Type B pancreatic cell (in vitro differentiated cells): ENCODE measurements at regions not wholly inside any gene's neighbourhood (a gene's known extent, or its start where the extent isn't known, plus 50 kb on each side); places are given as distances from the start of the nearest gene placed in this dataset.

Source experiments
- DNase-seq: peaks from one replicate; pipeline ENCODE4 v3.0.0; 2021; ENCODE audit warnings: mixed read lengths; ENCODE audit not compliant: unreplicated experiment; ENCODE audit errors: extremely low spot score
- H3K27ac Mint-ChIP-seq: 2 replicates; pipeline ENCODE4 v1.8.0; 2021; ENCODE audit warnings: mild to moderate bottlenecking, mixed read lengths
- H3K27me3 Mint-ChIP-seq: 2 replicates; pipeline ENCODE4 v1.8.0; 2021; ENCODE audit warnings: mixed read lengths
- H3K36me3 Mint-ChIP-seq: 2 replicates; pipeline ENCODE4 v1.8.0; 2021; ENCODE audit warnings: mixed read lengths
- H3K4me1 Mint-ChIP-seq: one replicate; pipeline ENCODE4 v1.8.0; 2021; ENCODE audit warnings: mixed read lengths; ENCODE audit not compliant: unreplicated experiment
- H3K4me3 Mint-ChIP-seq: 2 replicates; pipeline ENCODE4 v1.8.0; 2021; ENCODE audit warnings: mild to moderate bottlenecking, mixed read lengths
- H3K9me3 Mint-ChIP-seq: 2 replicates; pipeline ENCODE4 v1.8.0; 2021; ENCODE audit warnings: mixed read lengths
- CTCF ChIP-seq: fragments of 200-600 bp; sonication (generic); conservative IDR thresholded peaks from 2 replicates; pipeline ENCODE4 v1.5.0; 2021; ENCODE audit warnings: antibody characterized with exemption, mild to moderate bottlenecking

GRCh38 chr5:163809473-163809872 is 304.1 kb downstream of the MAT2B start:
- H3K36me3 Mint-ChIP-seq, result no peaks in the 10 kb centered on the region
- H3K4me3 Mint-ChIP-seq, result no peak overlapping the region
- no peak for DNase-seq
- no peaks in the 10 kb centered on the region for H3K4me1 Mint-ChIP-seq
- no peaks in the 10 kb centered on the region for H3K9me3 Mint-ChIP-seq
- TF ChIP-seq CTCF, result no peak
- no peak overlapping the region for H3K27ac Mint-ChIP-seq
- H3K27me3 Mint-ChIP-seq, result no peaks in the 10 kb centered on the region

- Mint-ChIP-seq H3K27me3 (no peaks in the 10 kb centered on the region), H3K4me1 (no peaks in the 10 kb centered on the region), H3K36me3 (no peaks in the 10 kb centered on the region), H3K27ac (no peak overlapping the region), H3K4me3 (no peak overlapping the region), H3K9me3 (no peaks in the 10 kb centered on the region)
- no peak for TF ChIP-seq CTCF
- no peak for DNase-seq
Observed at GRCh38 chr5:163813900-163814299, 308.5 kb downstream of the MAT2B start.

GRCh38 chr5:163815240-163815791 is 309.9 kb downstream of the MAT2B start:
- DNase-seq, result no peak
- Mint-ChIP-seq H3K27me3 (no peaks in the 10 kb centered on the region), H3K9me3 (no peaks in the 10 kb centered on the region), H3K27ac (no peak overlapping the region), H3K36me3 (no peaks in the 10 kb centered on the region), H3K4me1 (no peaks in the 10 kb centered on the region), H3K4me3 (no peak overlapping the region)
- no peak for TF ChIP-seq CTCF

- Mint-ChIP-seq H3K4me1 (no peaks in the 10 kb centered on the region), H3K27me3 (no peaks in the 10 kb centered on the region), H3K9me3 (no peaks in the 10 kb centered on the region), H3K4me3 (no peak overlapping the region), H3K36me3 (no peaks in the 10 kb centered on the region), H3K27ac (no peak overlapping the region)
- DNase-seq, result no peak
- TF ChIP-seq CTCF, result no peak
Observed at GRCh38 chr5:163821142-163821541, 315.7 kb downstream of the MAT2B start.

- no peaks in the 10 kb centered on the region for H3K36me3 Mint-ChIP-seq
- TF ChIP-seq CTCF, result no peak
- H3K4me1 Mint-ChIP-seq, result no peaks in the 10 kb centered on the region
- H3K27me3 Mint-ChIP-seq, result no peaks in the 10 kb centered on the region
- no peak overlapping the region for H3K27ac Mint-ChIP-seq
- no peak for DNase-seq
- no peaks in the 10 kb centered on the region for H3K9me3 Mint-ChIP-seq
- no peak overlapping the region for H3K4me3 Mint-ChIP-seq
Observed at GRCh38 chr5:163822548-163822947, 317.1 kb downstream of the MAT2B start.

GRCh38 chr5:163825661-163826060 is 320.2 kb downstream of the MAT2B start:
- Mint-ChIP-seq H3K36me3 (no peaks in the 10 kb centered on the region), H3K27me3 (no peaks in the 10 kb centered on the region), H3K27ac (no peak overlapping the region), H3K4me1 (no peaks in the 10 kb centered on the region), H3K9me3 (no peaks in the 10 kb centered on the region), H3K4me3 (no peak overlapping the region)
- TF ChIP-seq CTCF, result no peak
- no peak for DNase-seq
